ENCODE measurements at regions not wholly inside any gene's neighbourhood (a gene's known extent, or its start where the extent isn't known, plus 50 kb on each side); places are given as distances from the start of the nearest gene placed in this dataset.

GRCh38 chr13:108360139-108360538 is 90.6 kb downstream of the TNFSF13B start:
- DNase-seq: no peak

GRCh38 chr13:108361769-108362168 is 92.3 kb downstream of the TNFSF13B start:
- DNase-seq: no peak

DNA sequence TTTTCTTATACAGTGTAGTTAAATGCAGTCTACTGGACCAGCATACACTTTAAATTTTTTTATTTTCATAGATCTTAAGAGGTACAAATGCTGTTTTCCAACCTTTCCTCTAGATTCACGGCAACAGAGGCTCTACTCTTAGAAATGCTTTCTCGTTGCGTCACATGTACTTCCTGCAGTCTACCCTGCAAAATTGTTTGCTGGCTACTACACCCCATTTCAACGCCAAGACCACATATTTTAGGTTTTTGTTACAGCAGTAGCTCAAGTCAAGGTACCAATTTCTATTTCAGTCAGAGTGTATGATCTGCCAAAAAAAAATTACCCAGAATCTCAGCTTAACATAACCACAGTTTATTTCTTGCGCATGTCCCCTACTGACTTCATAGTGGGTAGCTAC is 94.1 kb downstream of the TNFSF13B start:
- DNase-seq: no peak

GRCh38 chr13:108365255-108365654 is 95.7 kb downstream of the TNFSF13B start:
- DNase-seq: no peak

DNA sequence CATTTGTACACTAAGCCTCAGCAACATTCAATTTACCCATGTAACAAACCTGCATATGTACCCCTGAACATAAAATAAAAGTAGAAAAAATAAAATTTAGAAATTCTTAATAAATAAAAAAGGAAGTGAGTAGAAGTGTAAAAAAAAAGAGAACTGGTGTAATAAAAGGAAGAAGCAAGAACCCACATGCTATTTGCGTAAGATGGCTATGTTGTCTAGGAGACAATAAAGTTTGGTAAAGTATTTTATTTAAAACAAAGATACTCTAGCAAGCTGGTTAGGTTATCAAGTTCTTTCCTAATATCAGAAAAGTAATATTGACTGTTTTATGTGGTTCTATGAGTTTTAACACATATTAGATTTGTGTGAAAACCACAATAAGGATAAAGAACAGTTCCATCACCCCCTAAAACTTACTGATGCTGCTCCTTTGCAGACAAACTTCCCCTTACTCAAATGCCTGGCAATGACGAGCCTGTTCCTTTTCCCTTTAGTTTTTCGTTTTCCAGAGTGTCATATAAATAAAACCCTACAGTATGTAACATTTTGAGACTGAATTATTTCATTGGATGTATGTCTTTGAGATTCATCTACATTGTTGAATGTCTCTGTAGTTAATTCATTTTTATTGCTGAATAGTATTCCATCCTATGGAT is 98.9 kb downstream of the TNFSF13B start:
- DNase-seq: no peak

- no peak for DNase-seq
Measured at GRCh38 chr13:108369412-108369811, 99.9 kb downstream of the TNFSF13B start.

DNA sequence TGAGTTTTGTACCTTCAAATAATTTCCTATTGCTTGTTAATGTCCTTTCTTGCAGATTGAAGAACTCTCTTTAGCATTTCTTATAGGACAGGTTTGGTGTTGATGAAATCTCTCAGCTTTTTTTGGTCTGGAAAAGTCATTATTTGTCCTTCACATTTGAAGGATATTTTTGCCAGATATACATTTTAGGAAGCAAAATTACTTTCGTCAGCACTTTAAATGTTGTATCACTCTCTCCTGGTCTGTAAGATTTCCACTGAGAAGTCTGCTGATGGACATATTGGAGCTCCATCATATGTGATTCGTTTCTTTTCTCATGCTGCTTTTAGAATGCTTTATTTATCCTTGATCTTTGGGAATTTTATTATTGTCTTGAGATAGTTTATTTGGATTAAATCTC is 105.5 kb downstream of the TNFSF13B start:
- DNase-seq: no peak

- DNase-seq: no peak
Measured at GRCh38 chr13:108375772-108376171, 106.3 kb downstream of the TNFSF13B start.

GRCh38 chr13:108376308-108376707 is 106.8 kb downstream of the TNFSF13B start:
- DNase-seq: no peak

- DNase-seq: no peak
Measured at GRCh38 chr13:108377646-108378206, 108.2 kb downstream of the TNFSF13B start.

DNA sequence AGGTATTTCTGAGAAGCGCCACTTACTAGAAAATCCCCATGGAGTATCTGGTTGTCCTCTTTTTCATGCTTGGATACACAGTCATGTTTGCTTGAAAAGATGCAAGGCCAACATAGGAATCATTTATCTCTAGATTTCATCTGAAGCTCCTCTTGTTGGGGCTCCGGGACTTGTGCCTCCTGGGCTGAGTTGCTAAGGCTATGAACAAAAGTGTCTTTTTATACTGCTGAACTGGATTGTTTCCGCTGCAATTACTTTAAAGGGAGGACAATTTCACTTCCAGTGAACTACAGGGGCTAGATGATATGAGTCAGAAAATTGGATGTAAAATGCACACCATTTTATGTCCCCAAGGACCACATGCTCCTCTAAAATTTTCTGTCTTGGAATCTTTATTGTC is 114.1 kb downstream of the TNFSF13B start:
- no peak for DNase-seq

GRCh38 chr13:108387156-108387555 is 117.6 kb downstream of the TNFSF13B start:
- DNase-seq: no peak

GRCh38 chr13:108402850-108403249 is 133.3 kb downstream of the TNFSF13B start:
- DNase-seq: no peak

DNA sequence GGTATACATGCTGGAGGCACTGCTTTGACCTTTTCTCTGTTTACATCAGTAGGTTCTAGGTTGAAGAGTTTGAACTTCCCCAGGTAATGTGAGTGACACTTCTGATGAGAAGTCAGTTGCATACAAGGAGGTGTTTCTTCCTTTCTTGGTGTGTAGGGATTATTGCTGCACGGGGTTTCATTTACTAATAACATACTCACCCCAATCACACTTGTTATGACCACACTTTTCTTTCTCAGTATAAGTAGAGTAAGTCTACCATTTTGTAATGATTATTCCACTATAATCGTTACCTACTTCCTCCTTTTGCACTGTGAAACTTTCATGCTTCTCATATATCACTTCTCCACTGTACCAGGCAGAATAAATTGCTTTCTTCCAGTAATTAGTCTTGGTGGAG is 138.0 kb downstream of the TNFSF13B start:
- no peak for DNase-seq

DNA sequence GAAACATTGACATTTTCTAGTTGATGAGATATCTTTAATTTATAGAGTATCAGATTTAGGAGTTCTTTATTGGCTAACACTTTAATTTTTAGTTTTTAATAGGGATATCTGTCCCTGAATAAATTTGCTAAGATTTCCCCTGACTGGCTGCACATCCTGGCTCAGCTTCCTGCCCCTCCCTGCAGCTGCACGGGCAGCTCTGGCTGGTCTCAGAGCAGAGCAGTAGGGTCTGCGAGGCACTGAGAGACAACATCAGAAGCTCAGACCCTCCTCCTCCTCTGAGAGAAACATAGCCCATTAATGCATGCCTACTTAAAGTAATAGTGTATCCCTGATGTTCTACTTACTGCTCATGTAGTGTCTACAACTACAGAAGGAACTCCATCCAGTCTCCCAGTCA is 139.2 kb downstream of the TNFSF13B start:
- DNase-seq: no peak

- DNase-seq: no peak
Measured at GRCh38 chr13:108409730-108410129, 140.2 kb downstream of the TNFSF13B start.

- no peak for DNase-seq
Measured at GRCh38 chr13:108419768-108420167, 150.2 kb downstream of the TNFSF13B start.

GRCh38 chr13:108425056-108425455 is 155.5 kb downstream of the TNFSF13B start:
- DNase-seq: peak; percentile 21

DNA sequence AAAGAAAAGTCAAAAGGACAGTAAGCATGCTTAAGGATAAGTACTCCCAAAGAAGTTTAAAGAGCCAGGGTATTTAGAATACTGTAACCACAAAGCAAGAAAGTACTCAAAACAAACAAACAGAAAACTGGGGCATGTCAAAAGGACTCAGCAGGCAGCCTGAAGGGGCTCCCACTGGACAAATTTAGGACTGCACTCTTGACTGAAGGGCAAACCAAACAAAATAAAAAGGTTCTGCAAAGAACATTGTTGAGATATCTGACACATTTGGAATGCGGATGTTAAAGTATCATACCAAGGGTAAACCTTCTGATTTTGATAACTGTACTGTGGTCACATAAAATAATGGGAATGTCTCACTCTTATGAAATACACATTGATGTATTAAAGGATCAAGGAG is 157.4 kb downstream of the TNFSF13B start:
- DNase-seq: no peak

- DNase-seq: peak; percentile 2
Measured at GRCh38 chr13:108427355-108427754, 157.8 kb downstream of the TNFSF13B start.

- DNase-seq: no peak
Measured at GRCh38 chr13:108428691-108429090, 159.2 kb downstream of the TNFSF13B start.

DNA sequence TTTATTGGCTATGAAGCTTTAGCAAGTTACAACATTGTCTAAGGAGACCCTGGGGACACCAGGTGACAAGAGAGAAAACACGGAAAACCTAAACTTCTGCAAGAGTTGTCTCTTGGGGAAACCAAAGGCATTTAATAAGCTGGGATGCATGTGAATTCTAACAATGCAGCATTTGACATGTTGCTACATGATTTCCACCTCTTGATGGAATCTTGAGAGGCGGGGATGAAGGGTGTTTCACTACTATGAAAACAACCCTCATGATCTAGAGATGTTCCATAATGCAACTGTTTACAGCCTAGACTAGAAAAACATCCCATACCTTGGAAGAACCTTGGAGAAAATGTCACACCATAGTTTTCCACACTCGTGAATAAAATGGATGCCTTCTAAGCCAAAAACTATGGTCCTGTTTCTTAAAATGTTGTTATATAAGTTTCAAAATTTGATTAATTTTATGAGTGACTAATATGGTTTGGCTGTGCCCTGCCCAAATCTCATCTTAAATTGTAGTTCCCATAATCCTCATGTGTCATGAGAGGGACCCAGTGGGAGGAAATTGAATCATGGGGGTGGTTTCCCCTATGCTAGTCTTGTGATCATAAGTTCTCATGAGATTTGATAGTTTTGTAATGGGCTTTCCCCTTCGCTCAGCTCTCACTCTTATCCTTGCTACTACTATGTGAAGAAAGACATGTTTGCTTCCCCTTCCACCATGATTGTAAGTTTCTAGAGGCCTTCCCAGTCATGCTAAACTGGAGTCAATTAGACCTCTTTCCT is 164.6 kb downstream of the TNFSF13B start:
- no peak for DNase-seq

- no peak for DNase-seq
Measured at GRCh38 chr13:108435393-108436149, 166.1 kb downstream of the TNFSF13B start.

DNA sequence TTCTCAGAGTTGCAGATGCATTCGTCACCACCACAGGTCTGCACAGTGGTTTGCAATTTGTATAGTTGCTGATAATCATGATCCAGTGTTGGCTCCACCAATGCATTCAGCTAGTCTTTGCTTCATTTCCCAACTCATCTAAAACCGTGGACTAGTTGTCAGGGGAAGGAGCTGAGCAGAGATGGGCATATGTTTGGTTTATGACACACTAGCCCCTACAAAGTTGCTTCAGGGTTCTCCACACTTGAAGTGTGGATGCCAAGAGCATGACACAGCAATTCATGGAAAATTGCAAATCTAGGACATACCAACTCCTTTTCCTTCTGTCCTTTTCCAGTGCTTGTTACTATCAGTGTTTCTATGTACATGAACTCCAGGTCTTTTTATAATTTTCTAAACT is 168.0 kb downstream of the TNFSF13B start:
- peak; percentile 3 for DNase-seq
